ENCODE measurements at regions not wholly inside any gene's neighbourhood (a gene's known extent, or its start where the extent isn't known, plus 50 kb on each side); places are given as distances from the start of the nearest gene placed in this dataset.

- TF ChIP-seq CTCF (IDR thresholded peaks at IDR 0.05 in 4 of 5, conservative IDR thresholded peaks at IDR 0.05 in 1 of 5), result no peak
- TF ChIP-seq POLR2A (IDR thresholded peaks at IDR 0.05), result no peak
Measured at GRCh38 chr16:6633456-6633855, 699.2 kb upstream of the RBFOX1 start.
